Coronary artery (tissue), 2 donors: ENCODE measurements at regions not wholly inside any gene's neighbourhood (a gene's known extent, or its start where the extent isn't known, plus 50 kb on each side); places are given as distances from the start of the nearest gene placed in this dataset.

Source experiments
- DNase-seq: peaks from one replicate; pipeline ENCODE4 v3.0.0-alpha.2; 2017; ENCODE audit warnings: low spot score
- H3K27ac ChIP-seq, 2 donors: fragments of 200-600 bp; sonication (generic); one replicate each; pipeline ENCODE4 v1.5.1; 2016 to 2019
- H3K4me3 ChIP-seq: fragments of 200-600 bp; sonication (generic); 2 replicates; pipeline ENCODE4 v1.5.1; 2016; ENCODE audit warnings: mild to moderate bottlenecking, moderate library complexity
- TF ChIP-seq, protein P1 (sequence below): fragments of 200-600 bp; sonication (generic); IDR thresholded peaks from one replicate; pipeline ENCODE4 v1.5.1; 2019; ENCODE audit warnings: antibody characterized with exemption

DNA sequence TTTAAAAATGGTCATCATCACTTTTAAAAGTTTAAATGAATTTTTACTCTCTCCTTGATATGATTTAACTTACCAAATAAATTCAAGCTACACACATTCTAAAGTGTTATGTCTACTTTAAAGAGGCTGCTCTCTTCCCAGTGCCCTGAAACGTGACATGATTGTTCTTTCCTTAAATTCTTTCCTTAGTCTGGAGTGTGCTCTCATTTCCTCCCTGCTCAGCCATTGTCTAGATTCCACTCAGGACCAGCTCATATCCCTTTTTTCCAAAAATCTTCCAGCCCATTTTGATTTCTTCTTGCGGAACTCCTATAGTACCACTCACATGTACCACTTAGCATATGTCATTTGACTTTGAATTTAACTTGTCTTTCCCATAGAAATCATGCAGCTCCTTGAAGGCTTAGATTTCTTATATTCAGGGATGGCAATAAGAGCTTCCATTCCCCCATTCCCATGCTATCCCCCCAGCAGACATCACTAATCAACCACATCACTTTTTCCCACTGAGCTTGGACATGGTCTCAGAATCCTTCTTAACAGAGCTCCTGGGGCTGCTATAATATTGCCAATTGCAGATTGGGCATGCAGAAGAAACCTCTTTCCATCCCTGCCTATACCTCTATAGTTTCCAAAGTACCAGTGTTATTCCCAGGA is 54.7 kb upstream of the ITPKB start:
- no peak overlapping the region for H3K27ac ChIP-seq
- no peak overlapping the region for H3K4me3 ChIP-seq
- TF ChIP-seq, protein P1, sequence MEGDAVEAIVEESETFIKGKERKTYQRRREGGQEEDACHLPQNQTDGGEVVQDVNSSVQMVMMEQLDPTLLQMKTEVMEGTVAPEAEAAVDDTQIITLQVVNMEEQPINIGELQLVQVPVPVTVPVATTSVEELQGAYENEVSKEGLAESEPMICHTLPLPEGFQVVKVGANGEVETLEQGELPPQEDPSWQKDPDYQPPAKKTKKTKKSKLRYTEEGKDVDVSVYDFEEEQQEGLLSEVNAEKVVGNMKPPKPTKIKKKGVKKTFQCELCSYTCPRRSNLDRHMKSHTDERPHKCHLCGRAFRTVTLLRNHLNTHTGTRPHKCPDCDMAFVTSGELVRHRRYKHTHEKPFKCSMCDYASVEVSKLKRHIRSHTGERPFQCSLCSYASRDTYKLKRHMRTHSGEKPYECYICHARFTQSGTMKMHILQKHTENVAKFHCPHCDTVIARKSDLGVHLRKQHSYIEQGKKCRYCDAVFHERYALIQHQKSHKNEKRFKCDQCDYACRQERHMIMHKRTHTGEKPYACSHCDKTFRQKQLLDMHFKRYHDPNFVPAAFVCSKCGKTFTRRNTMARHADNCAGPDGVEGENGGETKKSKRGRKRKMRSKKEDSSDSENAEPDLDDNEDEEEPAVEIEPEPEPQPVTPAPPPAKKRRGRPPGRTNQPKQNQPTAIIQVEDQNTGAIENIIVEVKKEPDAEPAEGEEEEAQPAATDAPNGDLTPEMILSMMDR, result no peak
- no peak for DNase-seq

DNA sequence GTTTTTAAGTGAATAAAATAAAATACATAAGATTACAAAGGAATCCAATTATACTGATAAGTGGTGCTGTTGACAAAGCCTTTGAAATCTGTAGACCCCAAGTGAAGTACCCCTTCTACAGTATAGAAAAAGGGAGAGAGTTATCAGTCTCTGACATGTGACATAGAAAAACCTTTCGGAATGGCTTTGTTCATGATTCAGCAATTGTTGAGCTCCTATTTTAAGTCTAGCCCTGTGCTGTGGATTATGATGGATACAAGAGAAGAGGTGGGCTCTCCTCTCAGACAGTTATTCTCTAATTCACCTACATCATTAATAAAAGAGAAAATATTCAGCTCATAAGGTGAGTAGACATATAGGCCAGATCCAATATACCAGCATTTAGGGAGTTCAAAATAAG is 53.3 kb upstream of the ITPKB start:
- no peak overlapping the region for H3K27ac ChIP-seq
- H3K4me3 ChIP-seq, result no peak overlapping the region
- DNase-seq, result no peak
- TF ChIP-seq, protein P1, result no peak

DNA sequence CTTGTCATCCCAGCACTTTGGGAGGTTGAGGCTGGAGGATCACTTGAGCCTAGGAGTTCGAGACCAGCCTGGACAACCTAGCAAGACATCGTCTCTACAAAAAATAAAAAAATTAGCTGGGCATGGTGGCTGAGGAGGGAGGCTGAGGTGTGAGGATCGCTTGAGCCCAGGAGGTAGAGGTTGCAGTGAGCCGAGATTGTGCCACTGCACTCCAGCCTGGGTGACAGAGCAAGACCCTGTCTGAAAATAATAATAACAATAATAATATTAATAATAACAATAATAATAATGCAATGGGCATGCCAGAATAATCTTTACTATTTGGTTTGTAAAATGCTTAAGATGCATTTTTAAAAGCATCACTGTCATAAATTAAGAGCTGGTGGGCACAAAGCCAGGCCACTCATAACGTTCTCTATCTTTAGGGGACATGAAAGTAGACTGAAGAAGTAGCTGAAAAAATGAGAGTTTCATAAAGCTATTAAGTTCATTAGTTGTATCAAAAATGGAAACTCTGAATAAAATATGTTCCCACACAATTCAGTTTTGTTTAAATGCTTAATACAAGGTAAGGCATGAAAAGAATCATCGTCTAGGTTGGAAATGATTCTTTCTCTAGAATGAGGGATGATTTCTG is 51.6 kb upstream of the ITPKB start:
- H3K4me3 ChIP-seq, result no peak overlapping the region

DNA sequence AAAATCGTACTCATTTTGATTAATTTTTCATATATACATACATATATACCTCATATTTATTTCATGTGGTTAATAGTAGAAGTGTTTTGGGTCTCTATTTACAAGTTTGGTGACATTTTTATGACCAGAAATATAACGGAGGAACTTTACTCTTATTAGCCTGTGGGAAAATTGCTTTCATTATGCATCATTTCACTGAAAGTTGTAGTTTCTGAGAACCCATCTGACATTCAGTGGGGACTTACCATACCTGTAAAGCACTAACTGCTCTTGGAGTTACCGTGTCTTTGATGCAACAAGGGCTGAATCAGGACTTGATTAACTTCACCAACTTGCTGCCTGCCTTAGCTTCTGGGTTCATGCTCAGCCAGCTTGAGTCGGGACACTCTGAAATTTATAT is 49.9 kb upstream of the ITPKB start:
- TF ChIP-seq, protein P1, result no peak
- no peak overlapping the region for H3K4me3 ChIP-seq
- DNase-seq, result no peak
- H3K27ac ChIP-seq, result no peak overlapping the region

More for the DNA sequence above, 51.6 kb upstream of the ITPKB start:
- H3K27ac ChIP-seq, result no peak overlapping the region
- DNase-seq, result no peak
- TF ChIP-seq, protein P1, result no peak
